Stimulated activated CD4-positive, alpha-beta T cell treated with anti-CD3 and anti-CD28 coated beads, TNF-alpha, amount 100 ng/mL, for 4 hours (primary cell): ENCODE measurements at regions not wholly inside any gene's neighbourhood (a gene's known extent, or its start where the extent isn't known, plus 50 kb on each side); places are given as distances from the start of the nearest gene placed in this dataset.
"Not testable (repeated sequence)": the region's sequence is repeated elsewhere in the genome, so short reads cannot be mapped to it uniquely, and the experiment has no call there.

Experiments
- DNase-seq, 3 experiments: peaks; one replicate each; pipeline ENCODE4 v3.0.0-alpha.2; 2020; ENCODE audit warnings: low read depth in 3 of 3

DNA sequence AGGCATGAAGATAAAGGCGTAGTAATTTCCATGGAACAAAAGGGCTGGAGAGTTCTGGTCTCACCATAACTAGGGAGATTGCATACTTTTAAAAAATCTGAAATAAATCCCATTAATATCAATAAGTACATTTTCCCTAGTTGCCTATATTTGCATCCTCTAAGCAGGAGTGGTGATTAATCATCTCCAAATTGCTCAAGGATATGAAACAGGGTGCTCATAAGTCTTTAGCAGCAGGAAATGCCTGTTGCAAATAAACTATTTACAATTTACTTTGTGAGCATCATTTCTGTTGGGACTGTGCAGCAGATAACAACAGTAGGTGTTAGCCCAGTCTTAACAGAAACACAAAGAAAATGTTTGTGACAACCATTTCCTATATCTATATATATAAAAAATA lies 92.4 kb upstream of the TMEM178A start:
- no peak for DNase-seq

DNA sequence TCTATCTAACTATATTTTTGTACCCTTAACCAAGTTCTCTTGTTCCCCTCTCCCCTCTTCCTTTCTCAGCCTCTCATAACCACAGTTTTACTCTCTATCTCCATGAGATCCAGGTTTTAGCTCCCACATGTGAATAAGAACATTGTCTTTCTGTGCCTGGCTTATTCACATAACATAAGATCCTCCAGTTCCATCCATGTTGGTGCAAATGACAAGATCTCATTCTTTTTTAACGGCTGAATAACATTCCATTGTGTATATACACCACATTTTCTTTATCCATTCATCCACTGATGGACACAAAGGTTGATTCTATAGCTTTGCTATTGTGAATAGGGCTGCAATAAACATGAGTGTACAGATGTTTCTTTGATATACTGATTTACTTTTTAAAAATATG lies 83.9 kb upstream of the TMEM178A start:
- no peak for DNase-seq

DNA sequence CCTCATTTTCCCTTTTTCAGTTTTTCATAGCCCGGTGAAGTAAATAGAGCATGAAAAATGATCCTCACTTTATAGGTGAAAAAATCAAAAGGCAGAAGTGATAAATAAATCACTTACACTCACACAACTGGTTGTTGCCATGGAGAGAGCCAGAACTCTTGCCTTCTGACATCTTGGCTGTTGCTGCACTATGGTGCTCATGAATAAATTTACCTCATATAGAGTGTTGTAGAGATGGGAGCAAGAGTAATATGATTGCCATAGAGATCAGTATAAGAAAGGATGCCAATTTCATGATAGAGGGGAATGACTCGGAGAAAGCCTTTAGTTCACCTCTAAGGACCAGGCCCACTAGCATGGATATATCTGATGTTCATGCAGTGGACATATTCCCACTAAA lies 82.5 kb upstream of the TMEM178A start:
- no peak for DNase-seq

DNA sequence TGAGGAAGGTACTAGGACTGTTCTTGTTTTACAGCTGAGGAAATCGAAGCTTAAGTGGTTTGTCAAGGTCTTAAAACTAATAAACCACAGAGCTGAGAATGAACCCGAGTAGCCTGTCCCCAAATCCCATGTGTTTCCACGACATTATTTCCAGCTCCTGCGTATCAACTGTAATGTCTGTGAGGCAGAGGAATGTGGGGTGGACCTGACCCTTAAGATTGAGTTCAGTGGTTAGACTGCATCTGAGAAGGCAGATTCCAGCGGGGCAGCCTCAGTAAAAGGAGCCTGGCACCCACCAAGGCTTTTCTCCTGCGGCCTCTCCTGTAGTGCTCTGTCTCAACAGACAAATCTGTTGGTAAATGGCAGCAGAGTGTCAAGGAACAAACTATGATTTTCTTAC lies 81.9 kb upstream of the TMEM178A start:
- no peak for DNase-seq

DNA sequence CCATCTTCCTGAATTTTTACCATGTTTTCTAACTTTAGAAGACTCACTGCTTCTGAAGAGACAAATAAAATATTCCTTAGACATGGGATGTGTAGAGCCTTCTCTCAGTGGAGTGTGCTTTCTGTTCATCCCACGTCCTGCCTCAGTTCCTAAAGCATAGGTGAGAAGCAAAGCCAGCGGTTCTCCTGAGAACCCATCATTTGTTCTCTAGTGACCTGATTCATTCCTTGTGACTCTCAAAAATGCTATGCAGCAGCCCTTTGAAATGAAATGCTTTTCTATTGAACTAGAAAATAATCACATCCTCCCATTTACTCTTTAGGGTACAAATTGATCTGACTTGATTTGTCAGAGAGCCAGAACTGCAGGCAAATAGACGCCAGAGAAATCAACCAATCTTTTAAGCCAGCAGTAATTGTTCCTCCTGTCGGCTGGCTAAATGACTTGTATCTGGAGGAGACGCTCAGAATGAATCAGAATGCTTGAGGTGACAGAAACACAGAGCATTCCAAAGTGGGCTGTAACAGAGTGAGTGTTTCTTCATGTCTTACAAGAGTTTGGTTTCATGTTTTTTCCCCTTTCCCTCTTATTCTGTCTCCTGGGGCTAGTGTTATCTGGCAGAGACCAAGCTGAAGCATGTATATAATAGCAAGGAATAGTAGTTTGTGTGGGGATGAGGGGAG lies 81.3 kb upstream of the TMEM178A start:
- no peak for DNase-seq

DNA sequence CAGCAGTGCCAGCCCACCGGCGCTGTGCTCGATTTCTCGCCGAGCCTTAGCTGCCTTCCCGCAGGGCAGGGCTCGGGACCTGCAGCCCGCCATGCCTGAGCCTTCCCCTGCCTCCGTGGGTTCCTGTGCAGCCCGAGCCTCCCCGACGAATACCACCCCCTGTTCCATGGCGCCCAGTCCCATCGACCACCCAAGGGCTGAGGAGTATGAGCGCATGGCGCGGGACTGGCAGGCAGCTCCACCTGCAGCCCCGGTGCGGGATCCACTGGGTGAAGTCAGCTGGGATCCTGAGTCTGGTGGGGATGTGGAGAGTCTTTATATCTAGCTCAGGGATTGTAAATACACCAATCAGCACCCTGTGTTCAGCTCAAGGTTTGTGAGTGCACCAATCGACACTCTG lies 80.2 kb upstream of the TMEM178A start:
- not testable (repeated sequence) for DNase-seq

DNA sequence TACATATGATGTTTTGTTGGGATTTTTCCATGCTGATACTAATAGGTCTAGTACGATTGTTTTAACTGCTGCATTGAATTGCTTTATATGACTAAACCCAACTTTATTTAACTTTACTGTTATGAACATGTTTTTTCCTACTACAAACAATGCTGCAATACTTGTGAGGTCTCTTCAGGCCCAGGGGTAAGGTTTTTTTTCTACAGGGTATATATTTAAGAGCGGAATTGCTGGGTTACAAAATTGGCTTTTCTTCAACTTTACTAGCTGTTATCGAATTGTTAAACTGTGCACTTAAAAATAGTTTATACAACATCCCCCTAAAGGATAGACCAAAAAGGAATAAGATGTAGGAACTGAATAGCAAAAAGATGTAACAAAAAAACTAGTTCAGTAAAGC lies 78.5 kb upstream of the TMEM178A start:
- DNase-seq: no peak

DNA sequence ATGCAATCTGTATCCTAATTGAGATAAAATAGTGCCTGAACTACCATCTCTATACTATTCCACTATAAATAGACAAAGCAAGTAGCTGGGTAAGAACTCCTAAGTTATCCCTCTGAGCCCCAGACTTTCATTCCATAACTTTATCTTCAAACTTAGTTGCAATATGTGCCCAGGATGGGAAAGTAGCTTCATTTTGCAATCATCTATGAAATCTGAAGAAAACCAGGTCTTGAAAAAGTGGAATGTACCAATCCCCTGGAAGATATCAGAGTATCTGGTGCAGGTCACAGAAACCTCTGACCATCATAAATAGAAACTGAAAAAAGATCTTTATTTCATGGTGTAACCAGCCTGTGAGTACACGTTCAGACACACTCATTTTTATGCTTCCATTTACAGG lies 78.1 kb upstream of the TMEM178A start:
- DNase-seq: no peak

DNA sequence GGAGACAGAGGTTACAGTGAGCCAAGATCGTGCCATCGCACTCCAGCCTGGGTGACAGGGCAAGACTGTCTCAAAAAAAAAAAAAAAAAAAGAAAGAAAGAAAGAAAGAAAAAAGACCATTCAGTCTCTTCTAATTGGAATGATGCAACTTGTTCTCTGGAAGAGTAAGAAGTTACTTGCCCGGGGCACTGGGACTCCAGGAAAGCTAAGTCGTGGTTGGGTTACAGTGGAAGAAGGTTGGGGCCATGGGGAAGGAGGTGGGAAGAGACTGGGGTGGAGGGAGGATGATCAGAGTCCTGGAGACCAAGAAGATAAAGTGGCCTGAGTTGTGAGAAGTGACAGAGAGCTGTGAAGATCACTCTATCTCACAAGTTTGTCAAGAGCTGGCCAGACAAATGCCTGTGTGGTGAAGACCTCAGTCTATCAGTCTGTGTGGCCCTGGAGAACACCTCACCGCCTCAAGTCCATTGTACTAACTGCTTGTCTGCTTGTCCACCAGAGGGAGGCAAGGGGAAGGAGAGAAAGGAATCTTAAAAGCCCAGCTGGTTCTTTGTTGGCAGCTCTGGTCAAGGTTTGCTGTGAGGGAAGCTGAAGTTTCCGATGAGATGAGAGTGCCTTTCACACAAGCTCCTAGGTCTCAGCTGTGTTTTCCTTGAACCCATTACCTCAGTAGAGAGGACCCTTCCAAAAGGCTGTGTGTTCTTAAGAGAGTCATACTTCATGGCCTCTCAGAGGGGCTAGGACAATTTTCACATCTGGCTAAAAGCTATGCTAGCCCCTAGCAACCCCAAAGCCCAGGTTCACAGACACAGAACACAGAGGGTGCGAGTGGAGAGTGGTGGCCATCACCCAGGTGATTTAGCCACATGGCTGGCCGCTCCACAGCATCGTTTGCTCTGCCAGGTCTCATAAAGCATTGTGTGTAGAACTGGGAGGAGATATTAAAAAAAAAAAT lies 72.0 kb upstream of the TMEM178A start:
- DNase-seq: no peak

DNA sequence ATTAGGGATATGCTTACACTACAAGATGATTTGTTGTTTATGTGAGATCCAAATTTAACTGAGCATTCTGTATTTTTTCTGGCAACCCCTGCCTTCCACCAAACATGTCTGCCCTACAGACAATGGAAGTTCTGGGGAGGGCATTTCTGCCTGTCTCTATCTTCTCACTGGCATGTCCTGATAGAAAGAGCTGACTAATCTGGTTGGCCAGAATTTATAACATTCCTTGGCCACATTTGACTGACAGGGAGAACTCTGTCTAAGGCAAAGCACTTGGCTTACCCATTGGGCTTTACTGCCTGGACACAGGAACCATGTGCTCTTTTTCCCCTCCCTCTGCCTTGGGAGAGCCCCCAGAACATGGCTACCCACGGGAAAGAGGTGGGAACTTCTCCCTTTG lies 70.6 kb upstream of the TMEM178A start:
- DNase-seq: no peak

DNA sequence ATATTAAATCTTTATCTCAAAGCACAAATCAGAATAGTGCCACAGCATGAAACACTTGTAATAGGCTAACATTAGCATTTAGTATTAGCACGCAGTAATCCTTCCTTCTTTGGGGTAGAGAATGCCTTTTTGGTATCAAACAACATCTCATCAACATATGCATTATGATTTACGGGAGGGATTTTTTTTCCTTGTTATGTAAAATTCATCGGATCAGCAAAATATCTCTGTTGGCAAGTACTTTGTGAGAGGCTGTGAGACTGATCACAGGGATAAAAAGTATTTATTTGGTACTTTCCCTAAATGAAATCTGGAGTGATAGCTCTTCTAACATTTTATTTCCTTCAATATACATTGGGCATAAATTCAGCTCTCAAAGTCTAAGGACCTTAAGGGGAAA lies 68.4 kb upstream of the TMEM178A start:
- DNase-seq: no peak

DNA sequence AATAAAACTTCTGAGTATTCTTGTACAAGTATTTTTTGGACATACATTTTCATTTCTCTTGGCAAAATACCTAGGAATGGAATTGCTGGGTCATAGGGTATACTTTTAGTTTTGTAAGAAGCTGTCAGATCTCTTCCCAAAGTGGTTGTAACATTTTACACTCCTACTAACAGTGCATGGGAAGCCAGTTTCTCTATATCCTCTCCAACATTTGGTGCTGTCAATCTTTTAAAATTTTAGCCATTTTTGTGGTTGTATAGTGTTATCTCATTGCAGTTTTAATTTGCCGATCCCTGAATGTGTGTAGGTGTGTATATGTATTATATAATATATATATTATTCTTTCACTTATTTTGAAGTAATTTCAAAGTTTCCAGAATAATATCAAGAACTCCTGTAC lies 63.1 kb upstream of the TMEM178A start:
- no peak for DNase-seq

DNA sequence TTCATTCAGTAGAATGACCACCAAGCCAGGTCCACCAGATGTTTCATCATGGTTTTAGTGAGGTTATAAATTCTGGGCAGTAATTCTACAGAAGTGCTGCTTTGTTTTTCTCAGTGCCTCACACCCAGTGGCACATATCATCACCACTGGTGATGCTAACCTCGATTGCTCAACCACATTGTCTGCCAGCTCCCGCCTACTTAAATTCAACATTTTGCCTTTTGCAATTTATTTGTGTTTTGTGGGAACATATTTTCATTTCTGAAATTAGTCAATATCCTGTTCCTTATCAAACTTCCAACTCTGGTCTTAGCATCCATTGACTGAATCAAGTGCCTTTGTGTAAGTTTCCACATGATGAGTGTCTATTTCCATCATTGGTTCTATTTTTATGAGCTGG lies 62.3 kb upstream of the TMEM178A start:
- DNase-seq: no peak

DNA sequence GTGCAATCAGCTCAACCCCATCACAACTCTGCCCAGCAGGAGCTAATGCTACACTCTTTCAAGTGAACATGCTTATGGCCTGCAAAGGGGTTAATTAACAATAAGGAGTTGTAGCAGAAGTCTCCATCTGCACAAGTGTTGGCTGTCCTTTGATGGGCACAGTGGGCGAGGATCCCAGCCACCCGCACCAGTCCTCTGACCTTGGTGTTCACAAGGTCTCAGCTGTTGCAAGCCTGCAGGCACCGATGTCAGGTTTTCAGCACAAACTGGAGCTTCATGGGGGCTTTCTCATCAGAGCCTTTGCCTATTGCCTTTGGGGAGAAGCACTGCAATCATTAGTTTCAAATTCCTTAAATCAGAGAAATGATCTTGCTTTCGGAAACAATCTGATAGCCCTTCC lies 60.9 kb upstream of the TMEM178A start:
- no peak for DNase-seq

DNA sequence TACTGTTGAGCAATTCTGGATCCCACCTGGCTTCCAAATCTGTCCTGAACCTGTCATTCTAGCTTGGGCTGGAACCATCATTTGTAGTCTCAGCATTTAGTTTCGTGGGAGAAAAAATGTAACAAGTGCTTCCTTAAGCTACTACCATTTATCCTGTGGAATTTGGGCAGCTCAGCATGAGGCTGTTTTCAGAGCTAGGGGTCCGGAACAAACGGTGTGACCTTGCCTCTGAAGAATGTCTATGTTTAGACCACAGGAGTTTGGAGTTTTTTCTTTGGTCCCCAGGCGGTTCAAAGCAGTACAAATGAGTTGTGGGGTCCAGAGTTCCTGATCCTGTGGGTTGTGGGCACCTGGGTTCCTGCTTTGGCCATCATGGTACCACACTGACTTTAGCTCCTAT lies 59.1 kb upstream of the TMEM178A start:
- DNase-seq: no peak

DNA sequence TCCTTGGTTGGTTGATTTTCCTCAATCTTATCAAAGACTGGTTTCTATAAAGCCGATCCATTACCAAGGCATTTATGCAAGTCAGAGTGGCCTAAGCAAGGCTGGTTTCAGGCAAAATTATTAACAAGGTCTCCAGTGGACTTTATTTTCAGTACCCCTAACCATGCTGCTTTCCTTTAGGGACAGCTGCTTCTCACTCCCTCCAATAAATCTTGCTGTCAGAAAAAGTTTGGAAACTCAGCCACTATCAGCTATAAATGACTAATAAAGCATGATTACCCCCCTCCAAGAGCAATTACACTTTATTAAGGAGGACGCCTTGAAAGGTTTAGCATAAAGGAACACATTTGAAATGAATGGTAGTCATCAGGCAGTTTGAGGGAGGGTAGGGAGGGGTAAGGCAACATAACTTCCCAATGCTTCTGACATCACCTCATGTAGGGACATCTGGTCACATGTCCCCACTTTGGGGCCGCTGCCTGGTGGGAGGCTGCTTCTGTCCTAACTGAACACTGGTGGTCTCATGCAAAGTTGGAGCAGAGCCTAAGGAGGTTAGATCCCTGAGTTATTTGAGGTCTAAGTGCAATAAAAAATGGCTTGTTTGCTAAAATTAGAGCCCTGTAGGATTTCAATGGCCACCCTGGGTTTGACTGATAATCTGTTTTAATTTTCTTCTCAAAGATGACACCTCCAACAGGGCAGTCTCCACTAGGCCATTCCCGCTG lies 58.0 kb upstream of the TMEM178A start:
- DNase-seq: no peak

DNA sequence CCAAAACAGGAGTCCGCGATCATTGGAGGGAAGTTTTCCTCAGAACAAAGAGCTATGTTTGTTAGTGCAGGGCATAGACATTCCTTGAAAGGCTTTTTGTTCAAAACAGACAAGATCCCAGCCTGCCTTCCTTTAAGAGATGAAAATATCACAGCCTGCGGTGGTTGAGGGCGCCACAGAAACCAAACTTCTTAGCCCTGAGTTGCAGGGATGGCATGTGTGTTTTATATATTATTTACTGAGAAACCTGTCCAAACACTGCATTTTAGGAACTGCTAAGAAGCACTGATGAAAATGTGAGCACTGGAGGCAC lies 57.5 kb upstream of the TMEM178A start:
- no peak for DNase-seq

DNA sequence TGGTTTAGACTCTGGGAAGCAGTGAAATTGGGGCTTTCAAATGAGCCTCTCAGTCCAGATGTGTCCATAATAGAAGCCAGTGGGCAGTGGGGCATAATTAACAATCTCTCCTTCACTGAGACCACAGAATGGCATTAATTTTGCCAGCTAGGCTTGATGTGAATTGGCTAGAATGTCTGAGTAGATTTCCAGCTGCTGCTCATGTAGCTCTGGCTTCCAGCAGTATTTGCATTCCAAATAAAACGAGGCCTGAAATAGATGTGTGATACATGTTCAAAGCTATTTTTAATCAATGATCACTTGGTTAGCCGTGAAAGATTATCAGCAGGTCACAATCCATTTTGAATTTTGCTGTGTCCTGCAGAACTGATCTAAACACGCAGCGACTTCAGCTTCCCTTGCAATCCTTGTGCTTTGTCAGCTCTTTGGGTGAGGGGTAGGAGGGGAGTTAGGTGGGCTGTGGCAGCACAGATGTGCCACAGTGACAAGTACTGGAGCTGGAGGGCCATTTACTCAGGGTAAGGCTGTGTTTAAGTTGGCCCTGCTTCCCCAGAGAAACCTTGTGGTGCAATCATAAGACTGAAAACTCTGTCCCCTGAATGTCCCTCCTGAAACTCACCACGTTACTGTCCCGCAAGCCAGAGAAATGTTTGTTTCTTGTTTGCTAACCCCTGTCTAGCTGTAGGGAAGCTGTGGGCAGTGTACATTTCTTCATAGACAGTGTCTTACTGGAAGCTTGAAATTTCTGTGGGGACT lies 56.9 kb upstream of the TMEM178A start:
- no peak for DNase-seq

DNA sequence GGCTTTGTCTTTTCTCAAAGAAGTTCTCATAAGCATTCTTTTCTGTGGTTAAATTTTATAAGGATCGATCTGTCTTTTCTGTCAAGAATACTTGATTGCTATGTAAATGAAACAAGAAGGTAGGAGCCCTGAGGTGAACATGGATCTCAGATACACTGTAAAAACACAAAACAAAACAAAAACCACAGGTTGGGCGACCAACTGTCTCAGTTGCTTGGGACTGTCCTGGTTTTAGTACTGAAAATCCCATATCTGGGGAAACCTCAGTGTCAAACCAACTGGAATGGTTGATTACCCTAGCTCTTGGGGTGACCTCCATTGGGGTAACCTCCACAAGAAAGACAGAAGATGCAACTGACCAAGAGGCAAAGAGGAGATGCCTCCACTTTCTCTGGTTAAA lies 55.8 kb upstream of the TMEM178A start:
- no peak for DNase-seq

DNA sequence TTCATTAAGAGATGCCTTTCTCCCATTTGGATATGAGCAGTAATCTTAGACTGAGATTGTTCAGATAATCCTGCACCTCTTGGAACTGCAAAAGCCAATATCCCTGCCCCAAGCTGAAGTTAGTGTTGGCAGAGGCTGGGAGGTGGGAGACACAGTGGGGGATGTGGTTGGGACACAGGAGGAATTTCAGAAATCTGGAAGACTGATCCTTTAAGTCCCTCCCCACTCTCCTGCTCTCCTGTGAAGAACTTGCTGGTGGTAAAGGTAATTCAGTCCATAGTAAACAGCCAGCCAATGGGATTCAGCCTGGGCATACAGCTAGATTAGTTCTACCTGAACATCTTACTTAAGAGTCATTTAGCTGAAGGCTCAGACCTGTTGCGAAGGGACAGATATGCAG lies 50.0 kb upstream of the TMEM178A start:
- no peak for DNase-seq
